ENCODE measurements at regions not wholly inside any gene's neighbourhood (a gene's known extent, or its start where the extent isn't known, plus 50 kb on each side); places are given as distances from the start of the nearest gene placed in this dataset.
"Not testable (repeated sequence)": the region's sequence is repeated elsewhere in the genome, so short reads cannot be mapped to it uniquely, and the experiment has no call there.

- DNase-seq (ENCODE audit: low spot score): no peak
Measured at GRCh38 chr4:79662651-79663050, 254.6 kb upstream of the GK2 start.

DNA sequence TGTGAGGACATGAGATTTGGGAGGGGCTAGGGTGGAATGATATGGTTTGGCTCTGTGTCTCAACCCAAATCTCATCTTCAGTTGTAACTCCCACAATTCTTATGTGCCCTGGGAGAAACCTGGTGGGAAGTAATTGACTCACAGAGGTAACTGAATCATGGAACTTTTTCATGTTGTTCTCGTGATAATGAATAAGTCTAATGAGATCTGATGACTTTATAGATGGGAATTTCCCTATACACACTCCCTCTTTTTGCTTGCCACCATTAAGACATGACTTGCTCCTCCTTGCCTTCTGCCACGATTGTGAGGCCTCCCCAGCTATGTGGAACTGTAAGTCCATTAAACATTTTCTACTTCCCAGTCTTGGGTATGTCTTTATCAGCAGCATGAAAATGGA is 253.2 kb upstream of the GK2 start:
- DNase-seq (ENCODE audit: low spot score): no peak

DNA sequence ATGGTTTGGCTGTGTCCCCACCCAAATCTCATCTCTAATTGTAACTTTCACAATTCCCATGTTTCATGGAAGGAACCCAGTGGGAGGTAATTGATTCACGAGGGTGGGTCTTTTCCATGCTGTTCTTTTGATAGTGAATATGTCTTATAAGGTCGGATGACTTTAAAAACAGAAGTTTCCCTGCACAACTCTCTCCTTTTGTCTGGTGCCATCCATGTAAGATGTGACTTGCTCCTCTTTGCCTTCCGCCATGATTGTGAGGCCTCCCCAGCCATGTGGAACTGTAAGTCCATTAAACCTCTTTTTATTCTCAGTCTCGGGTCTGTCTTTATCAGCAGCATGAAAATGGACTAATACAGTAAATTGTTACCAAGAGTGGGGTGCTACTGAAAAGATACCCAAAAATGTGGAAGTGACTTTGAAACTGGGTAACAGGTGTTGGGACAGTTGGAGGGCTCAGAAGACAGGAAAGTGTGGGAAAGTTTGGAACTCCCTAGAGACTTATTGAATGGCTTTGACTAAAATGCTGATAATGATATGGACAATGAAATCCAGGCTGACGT is 251.4 kb upstream of the GK2 start:
- DNase-seq (ENCODE audit: low spot score): not testable (repeated sequence)

GRCh38 chr4:79657379-79657778 is 249.4 kb upstream of the GK2 start:
- no peak for DNase-seq (ENCODE audit: low spot score)

DNA sequence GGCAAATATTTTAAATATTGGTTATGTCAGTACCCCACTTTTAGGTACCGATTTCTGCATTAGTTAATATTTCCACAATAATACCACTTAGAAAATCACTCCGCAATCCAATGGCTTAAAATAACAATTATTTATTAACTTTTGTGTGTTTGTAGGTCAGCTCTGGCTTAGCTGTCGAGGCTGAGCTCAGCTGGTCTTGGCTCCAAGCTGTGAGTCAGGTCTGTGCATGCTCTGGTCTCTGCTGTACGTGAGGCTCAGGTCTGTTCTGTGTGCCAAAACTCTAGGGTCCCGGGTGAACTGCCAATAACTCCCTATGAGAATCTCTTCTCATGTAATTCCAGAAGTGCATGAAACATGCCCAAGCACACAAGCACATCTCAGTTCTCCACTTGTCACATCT is 245.8 kb upstream of the GK2 start:
- DNase-seq (ENCODE audit: low spot score): no peak

- DNase-seq (ENCODE audit: low spot score): no peak
Measured at GRCh38 chr4:79652738-79653137, 244.7 kb upstream of the GK2 start.

GRCh38 chr4:79652232-79652631 is 244.2 kb upstream of the GK2 start:
- peak; percentile 6 for DNase-seq (ENCODE audit: low spot score)

DNA sequence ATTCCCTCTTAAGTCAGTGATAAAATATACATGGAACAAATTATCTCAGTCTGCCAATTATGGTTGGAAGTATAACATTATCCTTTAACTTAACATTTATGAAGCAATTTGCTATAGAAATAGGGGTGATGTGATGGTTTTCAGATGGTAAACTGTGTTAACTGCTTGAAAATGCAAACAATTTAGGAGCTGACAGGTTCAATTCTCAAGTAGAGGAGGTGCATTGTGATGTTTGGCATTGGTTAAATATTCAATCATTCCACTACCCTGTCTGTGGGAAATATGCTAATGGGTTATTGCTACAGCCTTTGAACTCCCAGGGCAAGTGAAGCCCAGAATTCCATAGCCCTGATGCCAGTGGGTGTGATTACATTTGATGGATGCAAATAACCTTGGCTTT is 243.4 kb upstream of the GK2 start:
- DNase-seq (ENCODE audit: low spot score): no peak

GRCh38 chr4:79650794-79651431 is 242.9 kb upstream of the GK2 start:
- no peak for DNase-seq (ENCODE audit: low spot score)

GRCh38 chr4:79650217-79650616 is 242.2 kb upstream of the GK2 start:
- DNase-seq (ENCODE audit: low spot score): no peak

DNA sequence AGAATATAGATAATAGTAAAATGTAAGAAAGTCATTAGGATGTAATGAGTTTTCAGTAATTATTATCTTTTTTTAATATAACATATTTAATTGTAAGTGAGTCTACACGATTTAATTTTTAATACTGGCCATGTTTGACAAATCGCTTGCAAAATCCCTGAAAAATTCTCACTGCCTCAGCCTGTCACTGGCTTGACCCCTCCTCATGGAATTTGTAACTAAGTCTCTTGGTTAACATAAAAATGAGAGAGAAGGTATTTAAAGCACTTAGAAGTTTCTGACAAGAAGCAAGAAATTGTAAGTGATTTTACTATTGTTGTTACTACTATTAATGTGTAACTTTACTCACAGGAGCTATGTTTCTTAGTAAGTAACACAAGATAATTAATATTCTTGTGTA is 237.9 kb upstream of the GK2 start:
- no peak for DNase-seq (ENCODE audit: low spot score)

GRCh38 chr4:79638735-79639134 is 230.7 kb upstream of the GK2 start:
- no peak for DNase-seq (ENCODE audit: low spot score)

GRCh38 chr4:79636991-79637390 is 229.0 kb upstream of the GK2 start:
- DNase-seq (ENCODE audit: low spot score): no peak

GRCh38 chr4:79634111-79634510 is 226.1 kb upstream of the GK2 start:
- DNase-seq (ENCODE audit: low spot score): no peak

GRCh38 chr4:79632114-79632513 is 224.1 kb upstream of the GK2 start:
- DNase-seq (ENCODE audit: low spot score): no peak

DNA sequence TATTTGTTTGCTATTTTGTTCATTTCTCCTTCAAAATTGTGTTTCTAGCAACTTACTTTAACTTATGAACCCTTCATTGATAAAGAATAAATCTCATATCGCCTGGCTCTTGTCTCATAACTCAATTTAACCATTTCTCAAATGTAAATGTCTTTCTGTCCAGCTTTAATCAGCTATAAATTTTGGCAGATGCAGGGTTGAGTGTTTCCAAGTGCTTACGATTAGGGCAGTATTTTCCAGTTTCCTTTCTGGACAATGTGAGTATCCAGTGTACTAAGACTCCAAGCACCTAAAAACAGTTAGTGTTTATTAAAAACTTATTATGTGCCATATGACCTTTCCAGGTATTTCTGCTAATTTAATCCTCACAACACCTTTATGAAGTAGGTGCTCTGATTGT is 218.6 kb upstream of the GK2 start:
- no peak for DNase-seq (ENCODE audit: low spot score)

DNA sequence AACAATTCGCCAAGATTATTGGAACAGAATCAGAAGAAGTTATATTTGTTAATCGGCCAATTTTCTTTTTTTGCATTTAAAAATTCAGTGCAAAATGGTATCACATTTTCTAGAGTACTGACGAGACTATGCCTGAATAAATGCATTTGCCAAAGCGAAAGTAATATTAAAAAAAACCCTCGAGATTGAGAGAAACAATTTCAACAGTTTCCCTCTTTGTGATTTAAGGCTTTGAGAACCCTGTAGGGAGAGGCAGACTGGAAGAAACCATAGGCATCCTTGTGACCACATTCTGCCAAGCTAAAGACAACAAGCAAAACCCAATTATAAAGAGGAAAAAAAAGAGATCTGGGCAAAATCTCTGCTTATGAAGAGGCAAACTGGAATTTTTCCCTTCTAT is 218.1 kb upstream of the GK2 start:
- DNase-seq (ENCODE audit: low spot score): no peak

- no peak for DNase-seq (ENCODE audit: low spot score)
Measured at GRCh38 chr4:79625361-79625760, 217.3 kb upstream of the GK2 start.

- DNase-seq (ENCODE audit: low spot score): no peak
Measured at GRCh38 chr4:79623021-79623870, 215.2 kb upstream of the GK2 start.

DNA sequence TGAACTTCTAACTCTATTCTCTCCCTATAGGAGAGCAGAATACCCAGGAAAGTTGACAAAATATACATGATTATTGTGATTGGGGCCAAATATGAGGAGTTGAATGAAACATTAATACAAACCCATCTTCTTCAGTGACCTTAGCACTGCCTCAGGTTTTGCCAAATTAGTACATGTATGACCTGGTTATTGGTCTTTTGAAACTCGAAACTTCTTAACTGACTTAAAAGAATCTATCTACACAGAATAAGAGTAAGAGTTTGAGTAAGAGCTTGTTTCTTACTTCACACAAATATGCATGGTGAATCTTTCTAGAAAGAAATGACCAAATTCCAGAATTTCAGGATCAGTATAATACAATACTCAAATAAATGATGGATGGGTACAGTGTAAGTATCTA is 213.0 kb upstream of the GK2 start:
- DNase-seq (ENCODE audit: low spot score): no peak

GRCh38 chr4:79620617-79621016 is 212.6 kb upstream of the GK2 start:
- DNase-seq (ENCODE audit: low spot score): no peak

- no peak for DNase-seq (ENCODE audit: low spot score)
Measured at GRCh38 chr4:79613269-79613935, 205.4 kb upstream of the GK2 start.

GRCh38 chr4:79611026-79611425 is 203.0 kb upstream of the GK2 start:
- DNase-seq (ENCODE audit: low spot score): no peak
